SK-N-MC (cell line): ENCODE measurements at regions not wholly inside any gene's neighbourhood (a gene's known extent, or its start where the extent isn't known, plus 50 kb on each side); places are given as distances from the start of the nearest gene placed in this dataset.

Source experiments
- EZH2 ChIP-seq: fragments of 200-600 bp; sonication (generic); IDR thresholded peaks from one replicate; pipeline ENCODE4 v1.6.1; 2017; ENCODE audit warnings: antibody characterized with exemption
- FOXP2 ChIP-seq: optimal IDR thresholded peaks from 2 replicates; pipeline ENCODE3; 2011; ENCODE audit warnings: mild to moderate bottlenecking, moderate library complexity; ENCODE audit not compliant: insufficient read depth; ENCODE audit errors: extremely low read length, control extremely low read depth
- POLR2AphosphoS5 ChIP-seq: IDR thresholded peaks from 2 replicates; pipeline ENCODE4 v1.6.1; 2012; ENCODE audit warnings: mild to moderate bottlenecking, low read depth, low read length, borderline replicate concordance

DNA sequence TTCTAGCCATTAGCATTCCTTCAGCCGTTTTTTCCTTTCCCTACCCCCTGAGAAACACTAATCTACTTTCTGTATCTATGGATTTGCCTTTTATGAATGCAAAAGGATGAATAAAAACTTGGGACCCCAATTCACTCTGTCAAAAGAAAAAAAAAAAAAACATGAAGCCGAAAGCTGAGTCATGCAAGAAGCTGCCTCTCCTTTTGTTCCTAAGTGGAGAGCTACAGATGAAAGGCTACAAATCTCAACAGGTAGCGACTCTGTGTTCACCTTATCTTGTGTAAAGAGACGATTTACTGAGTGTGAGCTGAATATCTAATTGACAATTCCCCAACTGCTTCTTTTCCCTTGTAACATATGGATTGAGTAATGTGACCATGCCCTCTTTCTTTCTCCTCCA is 1072.8 kb downstream of the UQCRFS1 start:
- TF ChIP-seq EZH2 (no peak), POLR2AphosphoS5 (no peak), FOXP2 (no peak)
